Body of pancreas (tissue), 4 donors: ENCODE measurements at regions not wholly inside any gene's neighbourhood (a gene's known extent, or its start where the extent isn't known, plus 50 kb on each side); places are given as distances from the start of the nearest gene placed in this dataset.

Experiments used
- POLR2A ChIP-seq, 3 donors: fragments of 450-650 bp; IDR thresholded peaks; one replicate each; pipeline ENCODE4 v1.6.1; 2016; ENCODE audit warnings: antibody characterized with exemption in 3 of 3, mild to moderate bottlenecking in 2 of 3
- TF ChIP-seq, protein P1 (sequence below), 7 experiments: fragments of 450-650 bp in 4 of 7; fragments of 200-600 bp in 3 of 7; sonication (generic) in 3 of 7; IDR thresholded peaks; one replicate each; pipeline ENCODE4 v1.5.1; 2016 to 2019; ENCODE audit warnings: antibody characterized with exemption in 7 of 7

- TF ChIP-seq, protein P1, sequence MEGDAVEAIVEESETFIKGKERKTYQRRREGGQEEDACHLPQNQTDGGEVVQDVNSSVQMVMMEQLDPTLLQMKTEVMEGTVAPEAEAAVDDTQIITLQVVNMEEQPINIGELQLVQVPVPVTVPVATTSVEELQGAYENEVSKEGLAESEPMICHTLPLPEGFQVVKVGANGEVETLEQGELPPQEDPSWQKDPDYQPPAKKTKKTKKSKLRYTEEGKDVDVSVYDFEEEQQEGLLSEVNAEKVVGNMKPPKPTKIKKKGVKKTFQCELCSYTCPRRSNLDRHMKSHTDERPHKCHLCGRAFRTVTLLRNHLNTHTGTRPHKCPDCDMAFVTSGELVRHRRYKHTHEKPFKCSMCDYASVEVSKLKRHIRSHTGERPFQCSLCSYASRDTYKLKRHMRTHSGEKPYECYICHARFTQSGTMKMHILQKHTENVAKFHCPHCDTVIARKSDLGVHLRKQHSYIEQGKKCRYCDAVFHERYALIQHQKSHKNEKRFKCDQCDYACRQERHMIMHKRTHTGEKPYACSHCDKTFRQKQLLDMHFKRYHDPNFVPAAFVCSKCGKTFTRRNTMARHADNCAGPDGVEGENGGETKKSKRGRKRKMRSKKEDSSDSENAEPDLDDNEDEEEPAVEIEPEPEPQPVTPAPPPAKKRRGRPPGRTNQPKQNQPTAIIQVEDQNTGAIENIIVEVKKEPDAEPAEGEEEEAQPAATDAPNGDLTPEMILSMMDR (IDR thresholded peaks at IDR 0.05): no peak
- no peak for TF ChIP-seq POLR2A (IDR thresholded peaks at IDR 0.05)
Measured at GRCh38 chr10:78393094-78393493, 359.4 kb downstream of the RPS24 start.
